HG03066 (cell line): ENCODE measurements at regions not wholly inside any gene's neighbourhood (a gene's known extent, or its start where the extent isn't known, plus 50 kb on each side); places are given as distances from the start of the nearest gene placed in this dataset.
"Not testable (repeated sequence)": the region's sequence is repeated elsewhere in the genome, so short reads cannot be mapped to it uniquely, and the experiment has no call there.

Source experiments
- ATAC-seq: cut with Tn5 transposase; IDR thresholded peaks from one replicate; pipeline ENCODE4 v1.9.1; 2021; ENCODE audit warnings: low read depth; ENCODE audit not compliant: unreplicated experiment

GRCh38 chr1:213415691-213416380, 364.8 kb downstream of the RPS6KC1 start:
- no peak for ATAC-seq

- ATAC-seq: no peak
Observed at GRCh38 chr1:213416461-213417224, 365.6 kb downstream of the RPS6KC1 start.

- no peak for ATAC-seq
Observed at GRCh38 chr1:213417225-213417820, 366.3 kb downstream of the RPS6KC1 start.

- ATAC-seq: no peak
Observed at GRCh38 chr1:213417846-213418245, 366.8 kb downstream of the RPS6KC1 start.

- ATAC-seq: no peak
Observed at GRCh38 chr1:213418268-213419071, 367.4 kb downstream of the RPS6KC1 start.

- ATAC-seq: no peak
Observed at GRCh38 chr1:213419401-213420030, 368.5 kb downstream of the RPS6KC1 start.

GRCh38 chr1:213421178-213421577, 370.1 kb downstream of the RPS6KC1 start:
- ATAC-seq: not testable (repeated sequence)

- ATAC-seq: no peak
Observed at GRCh38 chr1:213423041-213423440, 372.0 kb downstream of the RPS6KC1 start.

GRCh38 chr1:213423605-213424004, 372.6 kb downstream of the RPS6KC1 start:
- no peak for ATAC-seq

- ATAC-seq: no peak
Observed at GRCh38 chr1:213425376-213426030, 374.5 kb downstream of the RPS6KC1 start.

GRCh38 chr1:213429642-213430041, 378.6 kb downstream of the RPS6KC1 start:
- ATAC-seq: no peak

- no peak for ATAC-seq
Observed at GRCh38 chr1:213435715-213436114, 384.7 kb downstream of the RPS6KC1 start.

GRCh38 chr1:213438339-213438738, 387.3 kb downstream of the RPS6KC1 start:
- no peak for ATAC-seq

- no peak for ATAC-seq
Observed at GRCh38 chr1:213439703-213440102, 388.7 kb downstream of the RPS6KC1 start.

- no peak for ATAC-seq
Observed at GRCh38 chr1:213440766-213441165, 389.7 kb downstream of the RPS6KC1 start.

GRCh38 chr1:213443415-213443814, 392.4 kb downstream of the RPS6KC1 start:
- no peak for ATAC-seq

- ATAC-seq: no peak
Observed at GRCh38 chr1:213444224-213444623, 393.2 kb downstream of the RPS6KC1 start.

GRCh38 chr1:213446496-213446895, 395.5 kb downstream of the RPS6KC1 start:
- no peak for ATAC-seq

- no peak for ATAC-seq
Observed at GRCh38 chr1:213448360-213448759, 397.3 kb downstream of the RPS6KC1 start.

- ATAC-seq: no peak
Observed at GRCh38 chr1:213448776-213449175, 397.7 kb downstream of the RPS6KC1 start.
